ENCODE measurements at regions not wholly inside any gene's neighbourhood (a gene's known extent, or its start where the extent isn't known, plus 50 kb on each side); places are given as distances from the start of the nearest gene placed in this dataset.

- no peak for DNase-seq
Observed at GRCh38 chr22:47582067-47582466, 819.6 kb downstream of the TBC1D22A start.

- DNase-seq = no peak
Observed at GRCh38 chr22:47580121-47580520, 817.7 kb downstream of the TBC1D22A start.

- DNase-seq = no peak
Observed at GRCh38 chr22:47576908-47577307, 814.5 kb downstream of the TBC1D22A start.

GRCh38 chr22:47575291-47575690 is 812.8 kb downstream of the TBC1D22A start:
- no peak for DNase-seq

- DNase-seq = no peak
Observed at GRCh38 chr22:47574556-47574955, 812.1 kb downstream of the TBC1D22A start.

GRCh38 chr22:47573141-47573540 is 810.7 kb downstream of the TBC1D22A start:
- no peak for DNase-seq

- DNase-seq = no peak
Observed at GRCh38 chr22:47572443-47572842, 810.0 kb downstream of the TBC1D22A start.

- no peak for DNase-seq
Observed at GRCh38 chr22:47571616-47572015, 809.2 kb downstream of the TBC1D22A start.

GRCh38 chr22:47570851-47571250 is 808.4 kb downstream of the TBC1D22A start:
- no peak for DNase-seq

- no peak for DNase-seq
Observed at GRCh38 chr22:47570300-47570685, 807.8 kb downstream of the TBC1D22A start.

- DNase-seq = no peak
Observed at GRCh38 chr22:47569389-47570299, 807.2 kb downstream of the TBC1D22A start.

- no peak for DNase-seq
Observed at GRCh38 chr22:47568700-47569099, 806.2 kb downstream of the TBC1D22A start.

GRCh38 chr22:47567126-47568090 is 805.0 kb downstream of the TBC1D22A start:
- DNase-seq = no peak

GRCh38 chr22:47566491-47566890 is 804.0 kb downstream of the TBC1D22A start:
- no peak for DNase-seq

- no peak for DNase-seq
Observed at GRCh38 chr22:47565607-47566006, 803.2 kb downstream of the TBC1D22A start.

GRCh38 chr22:47564651-47565434 is 802.4 kb downstream of the TBC1D22A start:
- DNase-seq = no peak

GRCh38 chr22:47564158-47564450 is 801.7 kb downstream of the TBC1D22A start:
- DNase-seq = no peak

- no peak for DNase-seq
Observed at GRCh38 chr22:47563406-47564157, 801.1 kb downstream of the TBC1D22A start.

- DNase-seq = no peak
Observed at GRCh38 chr22:47561766-47562165, 799.3 kb downstream of the TBC1D22A start.

- no peak for DNase-seq
Observed at GRCh38 chr22:47561115-47561675, 798.7 kb downstream of the TBC1D22A start.

- DNase-seq = no peak
Observed at GRCh38 chr22:47558828-47559700, 796.6 kb downstream of the TBC1D22A start.

Measured in CD4-positive, alpha-beta T cell treated with Interleukin-1 beta for 1 hour (primary cell).